ENCODE measurements at regions not wholly inside any gene's neighbourhood (a gene's known extent, or its start where the extent isn't known, plus 50 kb on each side); places are given as distances from the start of the nearest gene placed in this dataset.

GRCh38 chr17:33756021-33756420 is 462.9 kb upstream of the ASIC2 start:
- no peak for TF ChIP-seq CTCF (IDR thresholded peaks at IDR 0.05; ENCODE audit: low read depth, low read length)
- TF ChIP-seq EZH2phosphoT487 (IDR thresholded peaks at IDR 0.05; ENCODE audit: low read depth) = no peak

Measured in OCI-LY3 (cell line).